Inflammatory macrophage (primary cell): ENCODE measurements at regions not wholly inside any gene's neighbourhood (a gene's known extent, or its start where the extent isn't known, plus 50 kb on each side); places are given as distances from the start of the nearest gene placed in this dataset.
"Not testable (repeated sequence)": the region's sequence is repeated elsewhere in the genome, so short reads cannot be mapped to it uniquely, and the experiment has no call there.

Source experiments
- DNase-seq, 2 donors: peaks; one replicate each; pipeline ENCODE4 v3.0.0-alpha.2; 2020 to 2022

DNA sequence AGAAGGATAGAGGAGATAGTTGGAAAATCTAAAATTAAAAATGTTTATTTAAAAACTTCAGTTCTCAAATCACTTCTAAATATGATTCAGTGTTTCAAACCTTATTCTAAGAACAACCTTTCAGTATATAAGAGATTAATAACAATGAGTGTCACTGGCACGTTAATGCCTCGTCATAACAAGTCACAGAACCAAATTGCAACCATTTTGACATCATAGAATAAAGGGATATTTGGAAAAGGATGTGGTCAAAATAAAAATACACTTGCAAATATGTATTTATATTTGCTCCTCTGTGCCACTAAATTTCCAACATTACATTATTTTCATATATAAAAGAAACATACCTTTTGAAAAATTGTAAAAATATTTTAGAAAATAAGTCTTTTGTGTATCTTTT is 1090.6 kb downstream of the SUCLG1 start:
- no peak for DNase-seq

GRCh38 chr2:83365476-83365875 is 1093.6 kb downstream of the SUCLG1 start:
- no peak for DNase-seq

- no peak for DNase-seq
Observed at GRCh38 chr2:83364264-83364663, 1094.8 kb downstream of the SUCLG1 start.

DNA sequence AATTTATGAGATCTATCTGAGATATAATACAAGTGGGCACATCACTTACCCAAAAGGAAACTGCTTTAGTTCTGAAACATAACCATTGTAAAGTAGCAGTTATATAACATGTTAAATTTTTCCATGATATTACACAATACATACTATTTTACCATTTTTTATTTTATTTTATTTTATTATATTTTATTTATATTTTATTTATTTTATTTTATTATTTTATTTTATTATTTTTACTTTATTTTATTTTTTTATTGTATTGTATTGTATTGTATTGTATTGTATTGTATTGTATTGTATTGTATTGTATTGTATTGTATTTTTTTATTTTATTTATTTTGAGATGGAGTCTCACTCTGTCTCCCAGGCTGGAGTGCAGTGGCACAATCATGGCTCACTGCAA is 1095.9 kb downstream of the SUCLG1 start:
- not testable (repeated sequence) for DNase-seq

DNA sequence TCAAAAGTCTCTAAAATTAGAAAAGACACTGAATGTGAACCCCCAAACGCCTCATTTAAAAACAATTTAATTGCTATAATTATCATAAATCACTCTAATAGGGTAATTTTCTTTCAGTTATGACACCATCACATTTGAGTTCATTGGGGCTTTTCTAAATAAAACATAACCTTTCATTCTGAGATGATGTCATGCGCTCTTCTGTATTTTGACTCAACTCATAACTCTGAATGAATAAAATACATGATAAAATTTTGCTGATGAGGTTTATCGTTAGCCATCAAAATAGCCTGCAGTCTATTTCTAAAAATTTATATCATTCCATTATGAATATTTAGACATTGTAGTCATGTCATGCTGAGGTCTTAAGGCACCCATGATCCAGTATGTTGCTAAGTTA is 1099.7 kb downstream of the SUCLG1 start:
- DNase-seq = no peak

GRCh38 chr2:83342860-83343329 is 1116.2 kb downstream of the SUCLG1 start:
- DNase-seq = no peak

- DNase-seq = no peak
Observed at GRCh38 chr2:83340424-83340823, 1118.7 kb downstream of the SUCLG1 start.

GRCh38 chr2:83339942-83340341 is 1119.1 kb downstream of the SUCLG1 start:
- DNase-seq = not testable (repeated sequence)

- DNase-seq = no peak
Observed at GRCh38 chr2:83331810-83332209, 1127.3 kb downstream of the SUCLG1 start.

- DNase-seq = no peak
Observed at GRCh38 chr2:83323038-83323437, 1136.0 kb downstream of the SUCLG1 start.

GRCh38 chr2:83320053-83320452 is 1139.0 kb downstream of the SUCLG1 start:
- no peak for DNase-seq

- DNase-seq = no peak
Observed at GRCh38 chr2:83305758-83306378, 1153.2 kb downstream of the SUCLG1 start.

DNA sequence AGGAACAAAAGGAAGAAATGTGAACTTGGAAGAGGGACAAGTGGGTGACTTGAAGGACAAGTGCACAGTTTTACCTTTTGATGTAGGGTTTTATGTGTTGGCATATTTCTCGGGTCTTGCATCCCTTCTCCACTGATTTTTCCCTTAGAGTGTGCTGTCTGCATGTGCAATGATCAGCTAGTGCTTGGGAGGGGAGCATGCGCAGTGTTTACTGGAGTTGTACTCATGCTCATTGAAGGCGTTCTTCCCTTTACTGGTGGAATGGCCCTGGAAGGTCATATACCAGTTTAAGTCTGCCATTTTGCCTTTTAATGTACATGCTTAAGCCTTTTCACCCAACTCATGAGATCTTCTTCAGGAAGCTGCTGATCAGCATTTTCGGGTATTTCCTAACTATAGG is 1168.0 kb downstream of the SUCLG1 start:
- no peak for DNase-seq

DNA sequence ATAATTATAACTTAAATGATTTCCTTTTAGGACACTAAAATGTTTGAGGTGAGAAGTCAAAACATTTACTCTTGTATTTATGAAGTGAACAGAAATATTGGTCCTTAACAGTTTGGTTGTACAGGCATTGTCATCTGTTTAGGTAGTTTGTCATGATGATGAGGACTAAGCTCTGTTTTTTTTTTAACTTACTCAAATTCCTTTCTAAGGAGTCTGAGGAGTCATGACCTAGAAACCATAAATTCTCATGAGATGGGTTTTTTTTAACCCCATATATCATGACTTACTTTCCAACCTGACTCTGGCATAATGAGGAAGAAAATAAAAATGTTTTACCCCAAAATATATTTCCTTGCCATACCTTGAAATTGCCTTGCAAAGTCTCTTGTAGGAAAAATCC is 1176.2 kb downstream of the SUCLG1 start:
- DNase-seq = no peak

GRCh38 chr2:83282043-83282795 is 1176.9 kb downstream of the SUCLG1 start:
- DNase-seq = no peak

DNA sequence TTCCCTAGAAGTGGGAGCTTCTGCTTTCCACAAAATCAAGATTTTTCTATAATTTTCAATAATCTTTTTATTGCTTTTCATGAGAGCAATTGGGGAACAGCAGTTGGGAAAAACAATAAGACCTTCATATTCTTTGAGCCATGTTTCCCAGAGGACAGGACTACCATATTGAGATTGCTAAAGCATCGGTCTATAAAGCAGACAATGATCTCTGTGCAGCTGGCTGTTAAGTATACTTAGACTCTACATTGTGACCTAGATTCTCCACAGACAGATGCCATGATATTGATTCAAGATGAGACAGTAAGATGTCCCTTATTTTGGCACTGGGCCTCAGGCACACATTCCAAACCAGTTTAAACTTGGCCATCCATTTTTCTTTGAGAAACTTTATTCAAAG is 1178.7 kb downstream of the SUCLG1 start:
- no peak for DNase-seq

GRCh38 chr2:83273322-83273721 is 1185.8 kb downstream of the SUCLG1 start:
- no peak for DNase-seq

DNA sequence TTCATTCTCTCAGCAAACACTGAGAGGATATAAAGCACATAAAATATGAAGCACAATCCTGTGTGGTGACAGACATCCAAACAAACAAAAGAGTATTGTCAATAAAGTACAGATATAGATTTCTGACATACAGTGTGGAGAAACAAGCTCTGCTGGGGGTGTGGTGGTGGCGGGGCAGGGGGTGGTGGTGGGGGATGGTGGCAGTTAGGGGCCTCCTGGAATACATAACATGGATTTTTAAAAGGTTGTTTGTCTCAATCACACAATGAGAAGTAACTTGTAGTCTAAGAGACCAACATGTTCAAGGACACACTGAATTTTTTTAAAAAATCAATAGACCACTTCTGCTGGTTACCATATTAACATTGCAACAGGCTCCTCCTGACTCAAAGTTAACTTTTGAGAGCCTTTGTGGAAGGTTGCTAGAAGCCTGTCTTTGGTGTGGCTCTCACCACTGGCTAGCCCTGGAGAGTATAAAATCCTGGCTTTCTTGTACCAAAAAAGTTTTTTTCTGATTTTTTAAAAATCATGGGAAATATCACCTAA is 1197.4 kb downstream of the SUCLG1 start:
- no peak for DNase-seq

DNA sequence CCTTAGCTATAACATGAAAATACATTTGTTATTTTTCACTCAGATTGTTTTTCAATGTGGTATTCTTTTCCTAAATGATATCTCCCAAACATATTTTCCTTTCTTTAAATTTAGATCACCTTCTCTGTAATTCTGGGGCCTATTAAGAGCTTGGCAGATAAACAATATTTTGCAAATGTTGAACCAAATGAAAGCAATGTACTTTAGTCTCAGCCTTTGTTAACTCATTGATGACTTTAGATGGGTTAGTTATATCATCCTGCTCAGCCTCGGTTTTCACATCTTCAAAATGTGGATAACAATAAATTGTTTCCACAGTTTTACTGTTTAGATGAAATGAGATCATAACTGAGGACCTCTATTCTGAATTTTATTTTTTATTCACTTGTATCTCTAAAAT is 1205.2 kb downstream of the SUCLG1 start:
- no peak for DNase-seq

DNA sequence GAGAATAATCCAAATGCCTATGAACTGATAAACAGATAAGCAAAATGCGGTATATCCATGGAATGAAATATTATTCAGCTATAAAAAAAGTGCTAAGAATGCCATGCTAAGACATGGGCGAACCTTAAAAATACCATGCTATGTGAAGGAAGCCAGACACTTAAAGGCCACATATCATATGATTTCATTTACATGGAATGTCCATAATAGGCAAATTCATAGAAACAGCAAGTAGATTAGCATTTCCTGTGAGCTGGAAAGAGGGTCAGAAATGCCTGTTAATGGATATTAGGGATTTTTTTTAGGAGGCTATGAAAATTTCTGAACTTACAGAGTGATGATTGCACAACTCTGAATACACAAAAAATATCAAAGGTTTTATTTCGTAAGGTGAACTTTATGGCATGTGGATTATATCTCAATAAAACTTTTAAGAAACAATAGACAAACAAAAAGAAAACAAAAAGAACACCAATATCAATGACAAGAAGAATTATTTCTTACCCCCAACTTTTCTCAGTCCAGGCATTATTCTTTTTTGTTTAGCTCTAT is 1207.7 kb downstream of the SUCLG1 start:
- DNase-seq = no peak

- DNase-seq = not testable (repeated sequence)
Observed at GRCh38 chr2:83245806-83246537, 1213.1 kb downstream of the SUCLG1 start.

DNA sequence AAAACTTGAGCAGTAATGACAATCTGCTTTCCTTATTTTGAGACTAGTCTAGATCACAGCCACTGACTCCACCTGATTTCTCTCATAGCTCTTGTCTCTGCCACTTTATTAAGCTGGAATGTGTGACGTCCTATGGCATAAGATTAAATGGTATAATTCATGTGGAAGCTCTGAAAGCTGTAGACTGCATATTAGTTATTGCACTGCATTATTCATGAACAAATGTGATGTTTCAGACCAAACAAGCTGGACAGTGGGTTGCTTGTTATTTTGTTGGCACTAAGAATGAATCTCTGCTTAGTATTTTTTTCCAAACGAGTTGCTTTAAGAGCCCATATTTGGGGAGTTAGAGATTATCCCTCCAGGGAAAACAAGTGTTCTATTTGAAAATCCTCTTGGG is 1218.5 kb downstream of the SUCLG1 start:
- no peak for DNase-seq

DNA sequence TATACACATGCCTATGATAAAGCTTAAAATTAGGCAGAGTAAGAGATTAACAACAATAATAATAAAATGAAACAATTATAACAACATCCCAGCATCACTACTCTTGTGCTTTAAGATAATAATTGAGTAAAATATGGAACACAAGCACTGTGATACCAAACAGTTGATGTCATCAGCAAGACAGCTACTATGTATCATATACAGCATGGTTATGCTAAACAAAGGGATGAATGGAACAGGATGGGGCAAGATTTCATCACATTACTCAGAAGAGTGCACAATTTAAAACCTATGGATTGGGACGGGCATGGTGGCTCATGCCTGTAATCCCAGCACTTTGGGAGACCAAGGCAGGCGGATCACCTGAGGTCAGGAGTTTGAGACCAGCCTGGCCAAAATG is 1221.0 kb downstream of the SUCLG1 start:
- no peak for DNase-seq
